Fibroblast of peridontal ligament (primary cell): ENCODE measurements at regions not wholly inside any gene's neighbourhood (a gene's known extent, or its start where the extent isn't known, plus 50 kb on each side); places are given as distances from the start of the nearest gene placed in this dataset.
A peak's percentile ranks its signal among the peaks of the same experiment; 100 is the strongest.
"Not testable (repeated sequence)": the region's sequence is repeated elsewhere in the genome, so short reads cannot be mapped to it uniquely, and the experiment has no call there.

Experiments
- DNase-seq: peaks from one replicate; pipeline ENCODE4 v3.0.0-alpha.2; 2010; ENCODE audit errors: extremely low read depth

- DNase-seq: peak; percentile 45
These were observed 74.9 kb upstream of the ATP2B1 start for GRCh38 chr12:89783359-89784060.

- DNase-seq: peak; percentile 10
These were observed 74.2 kb upstream of the ATP2B1 start for GRCh38 chr12:89782807-89783206.

- DNase-seq: peak; percentile 36
These were observed 73.4 kb upstream of the ATP2B1 start for GRCh38 chr12:89781946-89782550.

- DNase-seq: no peak
These were observed 72.5 kb upstream of the ATP2B1 start for GRCh38 chr12:89781156-89781555.

GRCh38 chr12:89779090-89779489, 70.5 kb upstream of the ATP2B1 start:
- DNase-seq: no peak

- no peak for DNase-seq
These were observed 69.2 kb upstream of the ATP2B1 start for GRCh38 chr12:89777733-89778379.

- no peak for DNase-seq
These were observed 67.3 kb upstream of the ATP2B1 start for GRCh38 chr12:89775986-89776365.

- peak; percentile 23 for DNase-seq
These were observed 66.7 kb upstream of the ATP2B1 start for GRCh38 chr12:89775063-89775985.

GRCh38 chr12:89774645-89775044, 66.0 kb upstream of the ATP2B1 start:
- DNase-seq: no peak

- peak; percentile 82 for DNase-seq
These were observed 61.8 kb upstream of the ATP2B1 start for GRCh38 chr12:89770391-89770790.

- DNase-seq: no peak
These were observed 60.8 kb upstream of the ATP2B1 start for GRCh38 chr12:89769483-89769818.

GRCh38 chr12:89768586-89769482, 60.2 kb upstream of the ATP2B1 start:
- DNase-seq: peak; percentile 97

- DNase-seq: no peak
These were observed 57.6 kb upstream of the ATP2B1 start for GRCh38 chr12:89765959-89766824.

- not testable (repeated sequence) for DNase-seq
These were observed 55.5 kb upstream of the ATP2B1 start for GRCh38 chr12:89764164-89764563.

- DNase-seq: no peak
These were observed 54.0 kb upstream of the ATP2B1 start for GRCh38 chr12:89762498-89763170.

- no peak for DNase-seq
These were observed 52.1 kb upstream of the ATP2B1 start for GRCh38 chr12:89760783-89761182.
